Panc1 (cell line): ENCODE measurements at regions not wholly inside any gene's neighbourhood (a gene's known extent, or its start where the extent isn't known, plus 50 kb on each side); places are given as distances from the start of the nearest gene placed in this dataset.

ENCODE experiments used
- ATAC-seq: fragments of 200-7000 bp; cut with Tn5 transposase; 2 replicates; pipeline ENCODE4 v1.9.1; 2020; ENCODE audit warnings: mild to moderate bottlenecking, moderate library complexity
- BruUV-seq: library from RNA; stranded (reverse); fragments of 400-500 nt; replicated peaks from 2 replicates; lab custom pipeline; 2021; lab: Mats Ljungman, UMichigan
- CTCF ChIA-PET: fragments of 300-600 bp; sonication (Branson Sonifier 250); formaldehyde crosslinking; loops from one replicate; lab custom pipeline; 2022; ENCODE audit warnings: antibody characterized with exemption; lab: Charles Lee
- POLR2A ChIA-PET: fragments of 300-600 bp; sonication (Branson Sonifier 250); formaldehyde crosslinking; loops from one replicate; lab custom pipeline; 2022; ENCODE audit warnings: antibody characterized with exemption; lab: Charles Lee
- DNase-seq: peaks from one replicate; pipeline ENCODE4 v3.0.0-alpha.2; 2010; ENCODE audit warnings: low read depth, low spot score
- H3K27ac ChIP-seq: 2 replicates; pipeline ENCODE4 v1.5.1; 2011; ENCODE audit warnings: mild to moderate bottlenecking, low read length, inconsistent platforms
- H3K27me3 ChIP-seq: fragments of 200-500 bp; sonication (Bioruptor generic); 2 replicates; pipeline ENCODE4 v1.6.0; 2014; ENCODE audit warnings: low read length, inconsistent platforms; ENCODE audit not compliant: control insufficient read depth, insufficient read depth
- H3K36me3 ChIP-seq: fragments of 200-500 bp; sonication (Bioruptor generic); 2 replicates; pipeline ENCODE4 v1.5.1; 2014; ENCODE audit warnings: inconsistent platforms, mild to moderate bottlenecking, low read length, moderate library complexity; ENCODE audit not compliant: control insufficient read depth, insufficient read depth
- H3K4me1 ChIP-seq: 2 replicates; pipeline ENCODE4 v1.5.1; 2011; ENCODE audit warnings: inconsistent platforms, mild to moderate bottlenecking, low read length, moderate library complexity; ENCODE audit not compliant: control insufficient read depth, insufficient read depth
- H3K4me3 ChIP-seq, 2 experiments: 2 replicates each; pipeline ENCODE4 v1.5.1; 2011 to 2012; ENCODE audit warnings: low read depth in 2 of 2, low read length in 2 of 2, mild to moderate bottlenecking in 2 of 2, inconsistent platforms in 1 of 2, moderate library complexity in 1 of 2
- H3K9me3 ChIP-seq: fragments of 200-500 bp; sonication (Bioruptor generic); 2 replicates; pipeline ENCODE4 v1.5.1; 2014; ENCODE audit warnings: low read depth, mild to moderate bottlenecking, inconsistent platforms, low read length, moderate library complexity; ENCODE audit not compliant: control insufficient read depth, insufficient read depth
- POLR2AphosphoS5 ChIP-seq: IDR thresholded peaks from 2 replicates; pipeline ENCODE4 v1.6.1; 2012; ENCODE audit warnings: mild to moderate bottlenecking, low read depth, low read length, moderate library complexity
- SIN3A ChIP-seq: IDR thresholded peaks from 2 replicates; pipeline ENCODE4 v1.6.1; 2012; ENCODE audit warnings: low read depth, mild to moderate bottlenecking, low read length, moderate library complexity, borderline replicate concordance; ENCODE audit not compliant: insufficient read depth
- TCF7L2 ChIP-seq: IDR thresholded peaks from 2 replicates; pipeline ENCODE4 v1.6.1; 2011; ENCODE audit warnings: mild to moderate bottlenecking, low read depth, low read length, inconsistent platforms
- in situ Hi-C: cut with HindIII; loops from 2 replicates; pipeline ENCODE4 v1.10.0; 2016; ENCODE audit warnings: low sequenced_read_pairs, low pct_unique_long_range_greater_than_20kb
- intact Hi-C: fragments of 100-400 bp; cut with micrococcal nuclease; formaldehyde crosslinking; loops from one replicate; pipeline ENCODE4 v1.10.0; 2022; ENCODE audit not compliant: unreplicated experiment
- TF ChIP-seq, protein P1 (sequence below), 2 experiments: IDR thresholded peaks; 2 replicates each; pipeline ENCODE4 v1.6.1; 2011 to 2012; ENCODE audit warnings: low read depth in 2 of 2, control low read depth in 1 of 2, low read length in 1 of 2, mild to moderate bottlenecking in 1 of 2, moderate library complexity in 1 of 2; ENCODE audit not compliant: insufficient read depth in 1 of 2
- TF ChIP-seq, protein P2 (sequence below): fragments of 450-650 bp; IDR thresholded peaks from 2 replicates; pipeline ENCODE4 v1.5.1; 2017; ENCODE audit warnings: mild to moderate bottlenecking

DNA sequence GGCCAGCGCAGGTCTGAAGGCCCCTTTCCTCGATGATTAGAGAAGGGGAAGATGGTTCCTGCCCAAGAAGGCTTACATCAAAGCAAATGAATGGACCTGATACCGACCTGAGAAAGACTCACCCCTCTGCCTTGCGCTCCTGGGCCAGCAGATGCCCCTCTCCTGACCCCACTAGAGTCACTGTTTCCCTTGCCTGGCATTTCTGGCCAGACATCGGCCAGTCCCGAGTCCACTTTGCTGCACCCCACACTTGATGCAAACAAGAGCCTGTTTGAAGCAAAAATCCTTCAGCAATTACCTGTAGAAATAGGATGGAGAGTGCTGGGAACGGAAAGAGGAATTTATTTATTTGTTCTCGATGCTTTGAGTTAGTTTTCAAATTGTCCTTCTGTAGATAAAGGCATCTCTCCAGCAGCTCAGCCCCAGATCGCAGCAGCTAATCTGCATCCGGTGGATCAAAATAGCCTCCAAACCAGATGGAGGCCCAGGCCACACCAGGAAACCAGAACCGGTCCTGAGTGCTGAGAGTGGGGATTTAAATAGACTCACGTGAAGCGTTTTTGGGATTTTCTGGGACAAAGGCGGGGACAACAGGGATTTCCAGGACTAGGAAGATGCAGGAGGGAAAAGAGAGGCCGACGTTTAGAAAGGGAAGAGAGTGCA is 148.6 kb downstream of the TRIM29 start:
- TF ChIP-seq TCF7L2 (no peak), SIN3A (no peak), POLR2AphosphoS5 (no peak)
- TF ChIP-seq, protein P1, sequence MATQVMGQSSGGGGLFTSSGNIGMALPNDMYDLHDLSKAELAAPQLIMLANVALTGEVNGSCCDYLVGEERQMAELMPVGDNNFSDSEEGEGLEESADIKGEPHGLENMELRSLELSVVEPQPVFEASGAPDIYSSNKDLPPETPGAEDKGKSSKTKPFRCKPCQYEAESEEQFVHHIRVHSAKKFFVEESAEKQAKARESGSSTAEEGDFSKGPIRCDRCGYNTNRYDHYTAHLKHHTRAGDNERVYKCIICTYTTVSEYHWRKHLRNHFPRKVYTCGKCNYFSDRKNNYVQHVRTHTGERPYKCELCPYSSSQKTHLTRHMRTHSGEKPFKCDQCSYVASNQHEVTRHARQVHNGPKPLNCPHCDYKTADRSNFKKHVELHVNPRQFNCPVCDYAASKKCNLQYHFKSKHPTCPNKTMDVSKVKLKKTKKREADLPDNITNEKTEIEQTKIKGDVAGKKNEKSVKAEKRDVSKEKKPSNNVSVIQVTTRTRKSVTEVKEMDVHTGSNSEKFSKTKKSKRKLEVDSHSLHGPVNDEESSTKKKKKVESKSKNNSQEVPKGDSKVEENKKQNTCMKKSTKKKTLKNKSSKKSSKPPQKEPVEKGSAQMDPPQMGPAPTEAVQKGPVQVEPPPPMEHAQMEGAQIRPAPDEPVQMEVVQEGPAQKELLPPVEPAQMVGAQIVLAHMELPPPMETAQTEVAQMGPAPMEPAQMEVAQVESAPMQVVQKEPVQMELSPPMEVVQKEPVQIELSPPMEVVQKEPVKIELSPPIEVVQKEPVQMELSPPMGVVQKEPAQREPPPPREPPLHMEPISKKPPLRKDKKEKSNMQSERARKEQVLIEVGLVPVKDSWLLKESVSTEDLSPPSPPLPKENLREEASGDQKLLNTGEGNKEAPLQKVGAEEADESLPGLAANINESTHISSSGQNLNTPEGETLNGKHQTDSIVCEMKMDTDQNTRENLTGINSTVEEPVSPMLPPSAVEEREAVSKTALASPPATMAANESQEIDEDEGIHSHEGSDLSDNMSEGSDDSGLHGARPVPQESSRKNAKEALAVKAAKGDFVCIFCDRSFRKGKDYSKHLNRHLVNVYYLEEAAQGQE (IDR thresholded peaks at IDR 0.05; ENCODE audit: insufficient read depth in 1 of 2, low read depth in 2 of 2, low read length in 1 of 2), result no peak
- TF ChIP-seq, protein P2, sequence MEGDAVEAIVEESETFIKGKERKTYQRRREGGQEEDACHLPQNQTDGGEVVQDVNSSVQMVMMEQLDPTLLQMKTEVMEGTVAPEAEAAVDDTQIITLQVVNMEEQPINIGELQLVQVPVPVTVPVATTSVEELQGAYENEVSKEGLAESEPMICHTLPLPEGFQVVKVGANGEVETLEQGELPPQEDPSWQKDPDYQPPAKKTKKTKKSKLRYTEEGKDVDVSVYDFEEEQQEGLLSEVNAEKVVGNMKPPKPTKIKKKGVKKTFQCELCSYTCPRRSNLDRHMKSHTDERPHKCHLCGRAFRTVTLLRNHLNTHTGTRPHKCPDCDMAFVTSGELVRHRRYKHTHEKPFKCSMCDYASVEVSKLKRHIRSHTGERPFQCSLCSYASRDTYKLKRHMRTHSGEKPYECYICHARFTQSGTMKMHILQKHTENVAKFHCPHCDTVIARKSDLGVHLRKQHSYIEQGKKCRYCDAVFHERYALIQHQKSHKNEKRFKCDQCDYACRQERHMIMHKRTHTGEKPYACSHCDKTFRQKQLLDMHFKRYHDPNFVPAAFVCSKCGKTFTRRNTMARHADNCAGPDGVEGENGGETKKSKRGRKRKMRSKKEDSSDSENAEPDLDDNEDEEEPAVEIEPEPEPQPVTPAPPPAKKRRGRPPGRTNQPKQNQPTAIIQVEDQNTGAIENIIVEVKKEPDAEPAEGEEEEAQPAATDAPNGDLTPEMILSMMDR, result no peak
- CTCF ChIA-PET, result interaction anchor here (0.6 kb wide), 1 partner anchor 170 kb away, joined by 5 read pairs; no protein-coding TSS in a partner anchor
- ATAC-seq (no peak), DNase-seq (no peak)
- in situ Hi-C loops (no loop called here), intact Hi-C loops (no loop called here)
- Histone ChIP-seq H3K27me3 (peaks cover 42% of the 10 kb centered on the region), H3K4me1 (no peaks in the 10 kb centered on the region), H3K27ac (no peak overlapping the region), H3K36me3 (no peaks in the 10 kb centered on the region), H3K4me3 (no peak overlapping the region), H3K9me3 (no peaks in the 10 kb centered on the region)
- BruUV-seq, result no TSS peak
- POLR2A ChIA-PET, result no interaction called here

DNA sequence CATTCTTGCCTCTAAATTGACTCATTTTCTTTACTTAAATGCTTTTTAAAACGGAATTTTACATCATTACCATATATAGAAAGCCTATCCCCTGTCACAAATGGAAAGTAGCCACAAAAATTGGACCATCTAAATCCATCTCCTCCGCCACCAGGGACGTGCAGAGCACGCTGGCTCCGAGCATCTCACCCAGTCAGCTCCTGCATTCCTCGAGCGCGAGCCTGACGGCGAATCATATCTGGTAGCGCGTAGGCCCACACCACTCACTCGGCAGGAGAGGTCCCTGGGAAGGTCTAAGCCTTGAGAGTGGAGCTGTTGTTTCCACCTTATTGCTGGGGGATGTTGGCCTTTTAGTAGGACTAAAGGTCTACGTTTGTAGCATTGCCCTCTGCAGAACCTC is 152.4 kb downstream of the TRIM29 start:
- DNase-seq, result no peak
- TF ChIP-seq POLR2AphosphoS5, result no peak
- TF ChIP-seq, protein P2, result no peak
- no peak for TF ChIP-seq SIN3A
- no peak for TF ChIP-seq TCF7L2
- TF ChIP-seq, protein P1 (IDR thresholded peaks at IDR 0.05; ENCODE audit: insufficient read depth in 1 of 2, low read depth in 2 of 2, low read length in 1 of 2), result no peak
- no TSS peak for BruUV-seq
- intact Hi-C loops (no loop called here), in situ Hi-C loops (no loop called here)
- Histone ChIP-seq H3K27me3 (peaks cover 46% of the 10 kb centered on the region), H3K9me3 (no peaks in the 10 kb centered on the region), H3K4me3 (no peak overlapping the region), H3K36me3 (no peaks in the 10 kb centered on the region), H3K4me1 (no peaks in the 10 kb centered on the region), H3K27ac (no peak overlapping the region)
- CTCF ChIA-PET, result no interaction called here
- POLR2A ChIA-PET, result no interaction called here
- ATAC-seq, result no peak
